ENCODE measurements at regions not wholly inside any gene's neighbourhood (a gene's known extent, or its start where the extent isn't known, plus 50 kb on each side); places are given as distances from the start of the nearest gene placed in this dataset.

DNA sequence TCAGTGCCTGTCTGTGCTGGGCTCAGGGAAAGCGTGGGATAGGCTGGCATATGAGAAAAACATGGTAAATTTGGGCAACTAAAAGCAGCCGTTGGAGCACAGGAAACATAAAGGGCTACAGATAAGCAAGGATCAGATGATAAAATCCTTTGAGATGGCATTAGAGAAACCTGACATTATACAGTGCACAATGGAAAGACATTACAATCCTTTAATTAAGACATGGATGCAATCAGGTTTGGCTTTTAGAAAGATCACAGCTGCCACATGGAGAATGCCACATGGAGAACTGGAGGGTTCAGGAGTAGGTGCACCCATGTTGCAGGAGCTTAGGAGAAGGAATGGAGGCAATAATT is 117.3 kb downstream of the CDC42EP3 start:
- ATAC-seq (no peak), DNase-seq (no peak)
- Histone ChIP-seq H3K4me3 (no peak overlapping the region), H3K36me3 (ENCODE audit: insufficient read depth in 1 of 2, low read depth in 1 of 2) (no peaks in the 10 kb centered on the region), H3K27me3 (ENCODE audit: insufficient read depth in 3 of 3, low read length in 2 of 3) (no peaks in the 10 kb centered on the region), H3K4me1 (no peaks in the 10 kb centered on the region), H3K27ac (no peak overlapping the region), H3K9me3 (no peaks in the 10 kb centered on the region)
- intact Hi-C loops (cut with DNase I), result no loop called here
- TF ChIP-seq, protein P1, sequence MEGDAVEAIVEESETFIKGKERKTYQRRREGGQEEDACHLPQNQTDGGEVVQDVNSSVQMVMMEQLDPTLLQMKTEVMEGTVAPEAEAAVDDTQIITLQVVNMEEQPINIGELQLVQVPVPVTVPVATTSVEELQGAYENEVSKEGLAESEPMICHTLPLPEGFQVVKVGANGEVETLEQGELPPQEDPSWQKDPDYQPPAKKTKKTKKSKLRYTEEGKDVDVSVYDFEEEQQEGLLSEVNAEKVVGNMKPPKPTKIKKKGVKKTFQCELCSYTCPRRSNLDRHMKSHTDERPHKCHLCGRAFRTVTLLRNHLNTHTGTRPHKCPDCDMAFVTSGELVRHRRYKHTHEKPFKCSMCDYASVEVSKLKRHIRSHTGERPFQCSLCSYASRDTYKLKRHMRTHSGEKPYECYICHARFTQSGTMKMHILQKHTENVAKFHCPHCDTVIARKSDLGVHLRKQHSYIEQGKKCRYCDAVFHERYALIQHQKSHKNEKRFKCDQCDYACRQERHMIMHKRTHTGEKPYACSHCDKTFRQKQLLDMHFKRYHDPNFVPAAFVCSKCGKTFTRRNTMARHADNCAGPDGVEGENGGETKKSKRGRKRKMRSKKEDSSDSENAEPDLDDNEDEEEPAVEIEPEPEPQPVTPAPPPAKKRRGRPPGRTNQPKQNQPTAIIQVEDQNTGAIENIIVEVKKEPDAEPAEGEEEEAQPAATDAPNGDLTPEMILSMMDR (IDR thresholded peaks at IDR 0.05), result no peak
- 76 to 84% (median 79%) methylated on average over 2 of the region's 2 CpGs for WGBS, 3 donors

DNA sequence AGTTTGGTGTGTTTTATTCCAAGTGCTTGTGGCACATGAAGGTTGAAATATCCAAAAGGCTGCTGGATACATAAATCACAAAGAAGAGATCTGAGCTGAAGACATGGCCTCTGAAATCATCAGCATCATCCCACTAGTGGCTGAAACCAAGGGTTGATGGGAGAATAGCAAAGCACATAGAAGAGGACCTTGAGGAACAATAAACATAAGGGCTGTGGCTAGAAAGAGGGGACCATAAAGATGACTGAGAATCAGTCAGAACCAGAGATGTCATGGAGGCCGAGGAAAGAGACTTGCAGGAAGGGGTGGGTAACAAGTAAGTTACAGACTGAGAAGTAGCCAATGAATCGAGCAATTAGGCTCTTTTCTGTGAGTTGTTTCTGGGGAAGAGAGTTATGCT is 116.8 kb downstream of the CDC42EP3 start:
- WGBS, 3 donors, result 88 to 97% (median 90%) methylated on average over 2 of the region's 2 CpGs
- no peaks in the 10 kb centered on the region for H3K36me3 ChIP-seq (ENCODE audit: insufficient read depth in 1 of 2, low read depth in 1 of 2)
- H3K27me3 ChIP-seq (ENCODE audit: insufficient read depth in 3 of 3, low read length in 2 of 3), result no peaks in the 10 kb centered on the region
- intact Hi-C loops (cut with DNase I), result no loop called here
- H3K9me3 ChIP-seq, result no peaks in the 10 kb centered on the region
- H3K27ac ChIP-seq, result no peak overlapping the region
- H3K4me1 ChIP-seq, result no peaks in the 10 kb centered on the region
- no peak for ATAC-seq
- TF ChIP-seq, protein P1 (IDR thresholded peaks at IDR 0.05), result no peak
- no peak for DNase-seq
- no peak overlapping the region for H3K4me3 ChIP-seq

DNA sequence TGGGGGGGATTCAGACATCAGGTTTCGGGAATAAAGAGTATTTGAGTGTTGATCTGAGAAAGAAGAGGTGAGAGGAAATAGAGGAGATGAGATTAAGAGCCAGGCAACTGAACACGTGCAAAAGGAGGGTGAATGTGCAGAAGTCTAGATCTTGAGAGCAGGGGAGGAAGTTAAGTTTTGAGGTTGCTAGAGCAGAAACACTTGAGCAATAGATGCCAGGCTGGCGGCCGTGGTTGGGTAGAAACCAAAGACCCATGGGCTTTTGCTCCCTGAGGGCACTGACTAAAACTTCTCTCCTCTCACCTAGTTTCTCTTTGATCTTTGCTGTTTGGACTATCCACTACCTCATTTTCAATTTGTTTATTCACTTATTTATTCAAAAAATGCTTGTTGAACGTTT is 116.0 kb downstream of the CDC42EP3 start:
- ATAC-seq (no peak), DNase-seq (no peak)
- intact Hi-C loops (cut with DNase I), result no loop called here
- H3K4me3 ChIP-seq, result no peak overlapping the region
- TF ChIP-seq, protein P1 (IDR thresholded peaks at IDR 0.05), result no peak
- H3K4me1 ChIP-seq, result no peaks in the 10 kb centered on the region
- no peaks in the 10 kb centered on the region for H3K27me3 ChIP-seq (ENCODE audit: insufficient read depth in 3 of 3, low read length in 2 of 3)
- 84 to 92% (median 89%) methylated on average over 5 of the region's 5 CpGs for WGBS, 3 donors
- H3K36me3 ChIP-seq (ENCODE audit: insufficient read depth in 1 of 2, low read depth in 1 of 2), result no peaks in the 10 kb centered on the region
- H3K27ac ChIP-seq, result no peak overlapping the region
- H3K9me3 ChIP-seq, result no peaks in the 10 kb centered on the region

DNA sequence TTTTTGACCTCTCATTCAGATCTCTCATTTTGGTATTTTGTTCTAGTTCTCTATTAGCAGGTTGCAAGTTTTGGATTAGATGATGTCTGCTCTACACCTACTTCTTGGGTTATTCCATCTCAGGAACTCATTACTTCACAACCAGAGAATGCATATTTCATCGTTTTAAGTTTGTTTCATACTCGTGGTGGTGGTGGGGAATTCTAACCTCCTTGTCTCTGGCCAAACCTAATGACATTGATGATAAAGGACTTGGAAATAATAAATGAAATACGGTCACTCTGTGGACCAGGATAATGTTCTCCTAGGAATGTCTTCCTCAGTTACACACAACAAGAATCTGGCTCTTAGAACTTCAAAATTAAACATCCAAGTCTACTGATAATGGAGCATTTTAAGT is 115.2 kb downstream of the CDC42EP3 start:
- Histone ChIP-seq H3K36me3 (ENCODE audit: insufficient read depth in 1 of 2, low read depth in 1 of 2) (no peaks in the 10 kb centered on the region), H3K4me1 (peaks cover 4% of the 10 kb centered on the region), H3K27me3 (ENCODE audit: insufficient read depth in 3 of 3, low read length in 2 of 3) (no peaks in the 10 kb centered on the region), H3K9me3 (no peaks in the 10 kb centered on the region), H3K4me3 (no peak overlapping the region), H3K27ac (no peak overlapping the region)
- 81 to 89% (median 85%) methylated on average over 3 of the region's 3 CpGs for WGBS, 3 donors
- TF ChIP-seq, protein P1 (IDR thresholded peaks at IDR 0.05), result no peak
- DNase-seq (no peak), ATAC-seq (no peak)
- intact Hi-C loops (cut with DNase I), result no loop called here

DNA sequence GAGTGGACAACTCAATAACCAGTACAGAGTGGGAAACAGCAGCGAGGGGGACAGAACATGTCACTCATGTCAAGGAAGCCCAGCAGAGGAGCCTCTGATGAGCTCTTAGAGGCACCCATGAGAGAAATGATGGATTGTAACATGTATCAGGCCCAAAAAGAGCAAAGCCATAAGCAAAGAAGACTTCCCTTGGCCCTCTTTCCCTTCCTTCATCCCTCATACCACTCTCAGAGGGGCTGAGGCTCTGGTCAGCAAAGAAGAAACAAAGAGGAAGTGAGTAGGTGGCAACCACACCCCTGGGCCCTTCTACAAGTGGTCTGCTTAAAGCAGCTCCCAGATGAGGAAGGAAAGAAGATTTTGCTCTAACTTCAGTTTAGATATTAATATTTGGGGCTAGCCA is 112.8 kb downstream of the CDC42EP3 start:
- ATAC-seq, result no peak
- H3K36me3 ChIP-seq (ENCODE audit: insufficient read depth in 1 of 2, low read depth in 1 of 2), result no peaks in the 10 kb centered on the region
- intact Hi-C loops (cut with DNase I), result no loop called here
- WGBS, 3 donors, result 95 to 100% (median 95%) methylated on average over 1 of the region's 1 CpG
- no peaks in the 10 kb centered on the region for H3K9me3 ChIP-seq
- no peak overlapping the region for H3K27ac ChIP-seq
- peak in 1 of 2 donors; percentile 19 for DNase-seq
- TF ChIP-seq, protein P1 (IDR thresholded peaks at IDR 0.05), result no peak
- H3K27me3 ChIP-seq (ENCODE audit: insufficient read depth in 3 of 3, low read length in 2 of 3), result no peaks in the 10 kb centered on the region
- no peak overlapping the region for H3K4me3 ChIP-seq
- peaks cover 9% of the 10 kb centered on the region for H3K4me1 ChIP-seq

Data from psoas muscle (tissue), 7 donors.